K562 (cell line): ENCODE measurements at regions not wholly inside any gene's neighbourhood (a gene's known extent, or its start where the extent isn't known, plus 50 kb on each side); places are given as distances from the start of the nearest gene placed in this dataset.
A peak's percentile ranks its signal among the peaks of the same experiment; 100 is the strongest.

Experiments
- ATAC-seq: fragments of 200-7000 bp; cut with Tn5 transposase; 3 replicates; pipeline ENCODE4 v1.9.1; 2020; ENCODE audit warnings: moderate library complexity
- BruUV-seq: library from RNA; stranded (reverse); fragments of 400-500 nt; replicated peaks from 2 replicates; lab custom pipeline; 2021; lab: Mats Ljungman, UMichigan
- CTCF ChIA-PET: fragments of 300-600 bp; formaldehyde crosslinking; extraction: SDS; loops from one replicate; lab custom pipeline; 2021; ENCODE audit warnings: low intra/inter-chr PET ratio; lab: Yijun Ruan, JAX
- POLR2A ChIA-PET: fragments of 300-600, 350-650 bp; sonication (Branson Sonifier 250); formaldehyde crosslinking; extraction: SDS; loops from one replicate; lab custom pipeline; 2021; ENCODE audit warnings: antibody characterized with exemption, inconsistent platforms; lab: Yijun Ruan, JAX
- DNase-seq, 4 experiments: peaks; one replicate each; pipeline versions ENCODE4 v3.0.0 to v3.0.0-alpha.2; 2011 to 2018; ENCODE audit warnings: low spot score in 3 of 4, mixed read lengths in 3 of 4; ENCODE audit errors: extremely low read depth in 1 of 4
- FAIRE-seq: peaks from 2 replicates; lab custom pipeline; 2011; peaks lifted over from hg19 to GRCh38; lab: Jason Lieb, UNC
- H2AFZ ChIP-seq: 2 replicates; pipeline ENCODE4 v1.6.0; 2011; ENCODE audit warnings: low read depth, low read length, control low read depth, inconsistent platforms
- H3K27ac ChIP-seq: fragments of 200-600 bp; 3 replicates; pipeline ENCODE4 v1.8.0; 2011; ENCODE audit warnings: low read depth, mild to moderate bottlenecking, control low read depth, inconsistent platforms, low read length, moderate library complexity, mixed read lengths; ENCODE audit errors: extremely low read depth
- H3K27me3 ChIP-seq, 2 experiments: fragments of 300-600 bp in 1 of 2; 2 replicates in 1 of 2; 3 replicates in 1 of 2; pipeline versions ENCODE4 v1.6.0 to v1.8.0; 2011; ENCODE audit warnings: inconsistent platforms in 2 of 2, low read length in 2 of 2, mild to moderate bottlenecking in 1 of 2, mixed read lengths in 1 of 2, moderate library complexity in 1 of 2; ENCODE audit not compliant: control insufficient read depth in 2 of 2, insufficient read depth in 2 of 2
- H3K36me3 ChIP-seq: fragments of 300-600 bp; 3 replicates; pipeline ENCODE4 v1.8.0; 2011; ENCODE audit warnings: mild to moderate bottlenecking, low read length, inconsistent platforms; ENCODE audit not compliant: control insufficient read depth, insufficient read depth
- H3K4me1 ChIP-seq, 2 experiments: fragments of 200-600 bp in 1 of 2; replicated peaks in 1 of 2; 2 replicates in 1 of 2; 3 replicates in 1 of 2; pipeline versions ENCODE4 v1.5.1 to v1.8.0; 2011; ENCODE audit warnings: inconsistent platforms in 2 of 2, low read length in 2 of 2, mild to moderate bottlenecking in 1 of 2, mixed read lengths in 1 of 2, moderate library complexity in 1 of 2; ENCODE audit not compliant: control insufficient read depth in 2 of 2, insufficient read depth in 2 of 2
- H3K4me2 ChIP-seq: 2 replicates; pipeline ENCODE4 v1.6.1; 2011; ENCODE audit warnings: low read length, control low read depth, inconsistent platforms, mixed read lengths; ENCODE audit not compliant: insufficient read depth
- H3K4me3 ChIP-seq: fragments of 200-600 bp; sonication (generic), shearing (Covaris generic); 2 replicates; pipeline ENCODE4 v1.5.1; 2016; ENCODE audit warnings: control low read depth, inconsistent platforms
- H3K79me2 ChIP-seq: fragments of 200-600 bp; 3 replicates; pipeline ENCODE4 v1.8.0; 2011; ENCODE audit warnings: low read length, inconsistent platforms; ENCODE audit not compliant: control insufficient read depth, insufficient read depth
- H3K9ac ChIP-seq, 2 experiments: 2 replicates each; pipeline versions ENCODE4 v1.6.0 to v1.6.1; 2011; ENCODE audit warnings: low read depth in 2 of 2, low read length in 2 of 2, control low read depth in 1 of 2, inconsistent platforms in 1 of 2, mild to moderate bottlenecking in 1 of 2, mixed read lengths in 1 of 2; ENCODE audit not compliant: insufficient read depth in 1 of 2
- H3K9me1 ChIP-seq: one replicate; pipeline ENCODE4 v1.6.0; 2011; ENCODE audit warnings: inconsistent platforms, mild to moderate bottlenecking, low read length, moderate library complexity; ENCODE audit not compliant: control insufficient read depth, insufficient read depth
- H3K9me3 ChIP-seq: replicated peaks from 2 replicates; pipeline ENCODE4 v1.5.1; 2011; ENCODE audit warnings: low read depth, low read length, inconsistent platforms; ENCODE audit not compliant: control insufficient read depth, insufficient read depth
- H4K20me1 ChIP-seq: replicated peaks from 2 replicates; pipeline ENCODE4 v1.6.1; 2011; ENCODE audit warnings: low read length, inconsistent platforms, mixed read lengths; ENCODE audit not compliant: control insufficient read depth, insufficient read depth
- E2F5 ChIP-seq: sonication (generic); formaldehyde crosslinking; IDR thresholded peaks from 2 replicates; pipeline ENCODE4 v1.8.0; 2022; ENCODE audit warnings: mild to moderate bottlenecking, missing genetic modification reagents
- MBD2 ChIP-seq: sonication (generic); IDR thresholded peaks from 2 replicates; pipeline ENCODE4 v1.6.1; 2016; ENCODE audit warnings: low read depth, borderline replicate concordance
- MEIS2 ChIP-seq: fragments of 450-650 bp; IDR thresholded peaks from 2 replicates; pipeline ENCODE4 v1.6.1; 2014; ENCODE audit warnings: mild to moderate bottlenecking; ENCODE audit not compliant: partially characterized antibody
- RAD21 ChIP-seq, 2 experiments: fragments of 250-450 bp in 1 of 2; fragments of 450-650 bp in 1 of 2; sonication (Bioruptor Pico) in 1 of 2; formaldehyde crosslinking in 1 of 2; IDR thresholded peaks in 1 of 2; conservative IDR thresholded peaks in 1 of 2; 2 replicates each; pipeline versions ENCODE4 v1.4.0 to v1.8.0; 2020 to 2022; ENCODE audit warnings: mild to moderate bottlenecking in 2 of 2, moderate library complexity in 1 of 2
- ZC3H4 ChIP-seq: sonication (generic); formaldehyde crosslinking; IDR thresholded peaks from 2 replicates; pipeline ENCODE4 v1.9.0; 2021; ENCODE audit warnings: missing genetic modification reagents, borderline replicate concordance
- ZSCAN32 ChIP-seq: fragments of 450-650 bp; formaldehyde crosslinking; IDR thresholded peaks from 2 replicates; pipeline ENCODE4 v1.4.0; 2020; ENCODE audit warnings: mild to moderate bottlenecking, moderate library complexity
- WGBS: fragments of 100-300 bp; shearing (Covaris generic); methylation state at CpG from one replicate; pipeline ENCODE4 v1.1.6; 2016; ENCODE audit warnings: low coverage, mixed read lengths; ENCODE audit not compliant: insufficient coverage; ENCODE audit errors: missing lambda C conversion rate; 5-methylcytosine and 5-hydroxymethylcytosine counted together
- in situ Hi-C: fragments of 300-500 bp; cut with MboI; formaldehyde crosslinking; loops from 4 replicates; pipeline ENCODE4 v1.15.0; 2018; ENCODE audit warnings: inconsistent platforms, mixed read lengths
- intact Hi-C: fragments of 100-400 bp; cut with micrococcal nuclease; formaldehyde crosslinking; loops from 2 replicates; pipeline ENCODE4 v1.14.2; 2022
- TF ChIP-seq, protein P1 (sequence below): fragments of 450-650 bp; formaldehyde crosslinking; IDR thresholded peaks from 2 replicates; pipeline ENCODE4 v1.4.0; 2020; ENCODE audit warnings: mild to moderate bottlenecking, mixed read lengths

- no peak overlapping the region for H3K4me2 ChIP-seq
- H3K9me3 ChIP-seq = no peaks in the 10 kb centered on the region
- no peak overlapping the region for H2AFZ ChIP-seq
- ChIA-PET CTCF (no interaction called here), POLR2A (no interaction called here)
- ATAC-seq (no peak), FAIRE-seq (no peak), DNase-seq (no peak)
- no peaks in the 10 kb centered on the region for H3K79me2 ChIP-seq
- H3K4me1 ChIP-seq = no peaks in the 10 kb centered on the region
- no peak for TF ChIP-seq RAD21 (CRISPR knock-in tag; conservative IDR thresholded peaks at IDR 0.05 in 1 of 2, IDR thresholded peaks at IDR 0.05 in 1 of 2)
- TF ChIP-seq E2F5 = no peak
- no peak for TF ChIP-seq MEIS2
- TF ChIP-seq ZC3H4 (CRISPR knock-in tag) = no peak
- TF ChIP-seq ZSCAN32 = no peak
- H3K9ac ChIP-seq = no peak overlapping the region
- no TSS peak for BruUV-seq
- no peaks in the 10 kb centered on the region for H3K36me3 ChIP-seq
- intact Hi-C loops (no loop called here), in situ Hi-C loops (no loop called here)
- no peaks in the 10 kb centered on the region for H3K27me3 ChIP-seq
- no peaks in the 10 kb centered on the region for H3K9me1 ChIP-seq
- no peaks in the 10 kb centered on the region for H4K20me1 ChIP-seq
- WGBS = 0% methylated on average over 2 of the region's 2 CpGs
- no peak overlapping the region for H3K27ac ChIP-seq
- H3K4me3 ChIP-seq = no peak overlapping the region
These were observed 459.6 kb downstream of the KLF12 start for GRCh38 chr13:73674570-73674969.

DNA sequence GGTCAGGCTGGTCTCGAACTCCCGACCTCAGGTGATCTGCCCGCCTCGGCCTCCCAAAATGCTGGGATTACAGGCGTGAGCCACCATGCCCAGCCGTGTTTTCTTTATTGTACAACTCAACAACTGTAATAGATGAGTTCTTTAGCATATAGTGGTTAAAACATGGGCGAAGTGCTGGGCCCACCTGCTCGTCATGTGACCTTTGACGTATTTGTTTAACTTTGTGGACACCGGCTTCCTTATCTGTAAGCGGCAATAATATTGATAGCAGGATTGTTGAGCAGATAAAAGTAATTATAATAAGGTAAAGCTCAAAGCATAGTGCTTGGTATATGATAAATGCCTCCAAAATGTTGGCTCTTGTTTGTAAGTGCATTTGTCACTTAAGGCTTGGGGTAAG lies 460.3 kb downstream of the KLF12 start:
- Histone ChIP-seq H3K27me3 (no peaks in the 10 kb centered on the region), H3K9ac (no peak overlapping the region), H3K79me2 (no peaks in the 10 kb centered on the region), H3K4me2 (no peak overlapping the region), H4K20me1 (no peaks in the 10 kb centered on the region), H2AFZ (no peak overlapping the region), H3K4me3 (no peak overlapping the region), H3K4me1 (no peaks in the 10 kb centered on the region), H3K27ac (no peak overlapping the region), H3K9me3 (no peaks in the 10 kb centered on the region), H3K36me3 (no peaks in the 10 kb centered on the region), H3K9me1 (no peaks in the 10 kb centered on the region)
- intact Hi-C loops (no loop called here), in situ Hi-C loops (no loop called here)
- TF ChIP-seq MBD2 = no peak
- TF ChIP-seq, protein P1, sequence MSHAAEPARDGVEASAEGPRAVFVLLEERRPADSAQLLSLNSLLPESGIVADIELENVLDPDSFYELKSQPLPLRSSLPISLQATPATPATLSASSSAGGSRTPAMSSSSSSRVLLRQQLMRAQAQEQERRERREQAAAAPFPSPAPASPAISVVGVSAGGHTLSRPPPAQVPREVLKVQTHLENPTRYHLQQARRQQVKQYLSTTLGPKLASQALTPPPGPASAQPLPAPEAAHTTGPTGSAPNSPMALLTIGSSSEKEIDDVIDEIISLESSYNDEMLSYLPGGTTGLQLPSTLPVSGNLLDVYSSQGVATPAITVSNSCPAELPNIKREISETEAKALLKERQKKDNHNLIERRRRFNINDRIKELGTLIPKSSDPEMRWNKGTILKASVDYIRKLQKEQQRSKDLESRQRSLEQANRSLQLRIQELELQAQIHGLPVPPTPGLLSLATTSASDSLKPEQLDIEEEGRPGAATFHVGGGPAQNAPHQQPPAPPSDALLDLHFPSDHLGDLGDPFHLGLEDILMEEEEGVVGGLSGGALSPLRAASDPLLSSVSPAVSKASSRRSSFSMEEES (CRISPR knock-in tag) = peak; percentile 12; the same call in 1 of the 2 replicates
- ChIA-PET POLR2A (no interaction called here), CTCF (no interaction called here)
- no peak for ATAC-seq
- no TSS peak for BruUV-seq
- no peak for FAIRE-seq
- under 1% methylated on average over 9 of the region's 11 CpGs for whole genome bisulfite sequencing
- no peak for DNase-seq
